Smooth muscle cell (in vitro differentiated cells): ENCODE measurements at regions not wholly inside any gene's neighbourhood (a gene's known extent, or its start where the extent isn't known, plus 50 kb on each side); places are given as distances from the start of the nearest gene placed in this dataset.

Source experiments
- DNase-seq: peaks from one replicate; lab custom pipeline; 2025; ENCODE audit not compliant: unreplicated experiment; lab: John Stamatoyannopoulos, UW
- H2AFZ ChIP-seq: fragments of 200-600 bp; sonication (generic); 2 replicates; pipeline ENCODE4 v1.6.0; 2016; ENCODE audit warnings: antibody characterized with exemption, low read depth, mild to moderate bottlenecking
- H3F3A ChIP-seq: fragments of 200-600 bp; sonication (generic); 2 replicates; pipeline ENCODE4 v1.6.0; 2017; ENCODE audit warnings: antibody characterized with exemption, low read depth
- H3K27ac ChIP-seq: fragments of 200-600 bp; sonication (generic); 2 replicates; pipeline ENCODE4 v1.5.1; 2016; ENCODE audit warnings: low read depth, mild to moderate bottlenecking
- H3K27me3 ChIP-seq: fragments of 200-600 bp; sonication (generic); 2 replicates; pipeline ENCODE4 v1.6.1; 2016; ENCODE audit warnings: low read depth, mild to moderate bottlenecking
- H3K36me3 ChIP-seq: fragments of 200-600 bp; sonication (generic); 2 replicates; pipeline ENCODE4 v1.5.1; 2016; ENCODE audit warnings: low read depth
- H3K4me1 ChIP-seq: fragments of 200-600 bp; sonication (generic); 2 replicates; pipeline ENCODE4 v1.5.1; 2016; ENCODE audit warnings: low read depth
- H3K4me2 ChIP-seq: fragments of 200-600 bp; sonication (generic); 2 replicates; pipeline ENCODE4 v1.6.0; 2016; ENCODE audit warnings: mild to moderate bottlenecking
- H3K4me3 ChIP-seq: fragments of 200-600 bp; sonication (generic); 2 replicates; pipeline ENCODE4 v1.5.1; 2016; ENCODE audit warnings: mild to moderate bottlenecking
- H3K79me2 ChIP-seq: fragments of 200-600 bp; sonication (generic); 2 replicates; pipeline ENCODE4 v1.6.0; 2016; ENCODE audit warnings: low read depth, mild to moderate bottlenecking
- H3K9ac ChIP-seq: fragments of 200-600 bp; sonication (generic); 2 replicates; pipeline ENCODE4 v1.6.0; 2016; ENCODE audit warnings: low read depth
- H3K9me3 ChIP-seq: fragments of 200-600 bp; sonication (generic); replicated peaks from 2 replicates; pipeline ENCODE4 v1.5.1; 2016; ENCODE audit warnings: low read depth
- H4K20me1 ChIP-seq: fragments of 200-600 bp; sonication (generic); 2 replicates; pipeline ENCODE4 v1.6.0; 2016; ENCODE audit warnings: low read depth
- WGBS: methylation state at CpG from one replicate; pipeline ENCODE4 v1.1.7; 2016; ENCODE audit warnings: low lambda C conversion rate; 5-methylcytosine and 5-hydroxymethylcytosine counted together
- TF ChIP-seq, protein P1 (sequence below): fragments of 200-600 bp; sonication (generic); IDR thresholded peaks from 2 replicates; pipeline ENCODE4 v1.5.1; 2017; ENCODE audit warnings: borderline replicate concordance, mild to moderate bottlenecking, antibody characterized with exemption; ENCODE audit not compliant: insufficient read depth, poor library complexity, severe bottlenecking

GRCh38 chr15:35690089-35690488 lies 144.1 kb upstream of the DPH6 start:
- peak overlapping the region; percentile 59 for H3K27ac ChIP-seq
- no peaks in the 10 kb centered on the region for H4K20me1 ChIP-seq
- no peaks in the 10 kb centered on the region for H3K27me3 ChIP-seq
- no peaks in the 10 kb centered on the region for H3K36me3 ChIP-seq
- H3K4me3 ChIP-seq: no peak overlapping the region
- TF ChIP-seq, protein P1, sequence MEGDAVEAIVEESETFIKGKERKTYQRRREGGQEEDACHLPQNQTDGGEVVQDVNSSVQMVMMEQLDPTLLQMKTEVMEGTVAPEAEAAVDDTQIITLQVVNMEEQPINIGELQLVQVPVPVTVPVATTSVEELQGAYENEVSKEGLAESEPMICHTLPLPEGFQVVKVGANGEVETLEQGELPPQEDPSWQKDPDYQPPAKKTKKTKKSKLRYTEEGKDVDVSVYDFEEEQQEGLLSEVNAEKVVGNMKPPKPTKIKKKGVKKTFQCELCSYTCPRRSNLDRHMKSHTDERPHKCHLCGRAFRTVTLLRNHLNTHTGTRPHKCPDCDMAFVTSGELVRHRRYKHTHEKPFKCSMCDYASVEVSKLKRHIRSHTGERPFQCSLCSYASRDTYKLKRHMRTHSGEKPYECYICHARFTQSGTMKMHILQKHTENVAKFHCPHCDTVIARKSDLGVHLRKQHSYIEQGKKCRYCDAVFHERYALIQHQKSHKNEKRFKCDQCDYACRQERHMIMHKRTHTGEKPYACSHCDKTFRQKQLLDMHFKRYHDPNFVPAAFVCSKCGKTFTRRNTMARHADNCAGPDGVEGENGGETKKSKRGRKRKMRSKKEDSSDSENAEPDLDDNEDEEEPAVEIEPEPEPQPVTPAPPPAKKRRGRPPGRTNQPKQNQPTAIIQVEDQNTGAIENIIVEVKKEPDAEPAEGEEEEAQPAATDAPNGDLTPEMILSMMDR: no peak
- peaks cover 8% of the 10 kb centered on the region for H3K4me1 ChIP-seq
- no peak overlapping the region for H3K9ac ChIP-seq
- no peaks in the 10 kb centered on the region for H3F3A ChIP-seq
- peak overlapping the region; percentile 1 for H2AFZ ChIP-seq
- DNase-seq: no peak
- no peaks in the 10 kb centered on the region for H3K79me2 ChIP-seq
- no peaks in the 10 kb centered on the region for H3K9me3 ChIP-seq
- 38% methylated on average over 1 of the region's 1 CpG for WGBS
- peak overlapping the region; percentile 42 for H3K4me2 ChIP-seq

DNA sequence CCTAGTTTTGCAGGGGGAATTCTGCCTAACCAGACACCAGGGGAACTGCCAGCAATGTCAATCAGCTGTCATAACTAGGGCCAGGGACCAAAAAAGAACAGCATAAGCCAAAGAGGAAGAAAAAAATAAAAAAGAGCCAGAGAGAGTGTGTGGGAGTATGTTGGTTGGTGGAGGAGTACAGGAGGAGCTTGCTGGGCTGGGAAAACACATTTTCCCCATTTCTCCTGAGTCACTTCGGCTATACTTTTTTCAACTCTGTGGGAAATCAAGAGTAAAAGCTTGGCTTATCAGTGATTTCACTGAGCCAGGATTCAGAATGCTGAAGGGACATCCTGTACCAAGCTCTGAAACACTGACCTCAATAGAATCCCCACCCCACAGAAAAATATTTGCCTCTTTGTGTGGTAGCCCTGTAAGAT lies 144.7 kb upstream of the DPH6 start:
- no peaks in the 10 kb centered on the region for H3K36me3 ChIP-seq
- no peaks in the 10 kb centered on the region for H3K27me3 ChIP-seq
- 32% methylated on average over 1 of the region's 1 CpG for WGBS
- no peak overlapping the region for H3K9ac ChIP-seq
- peak overlapping the region; percentile 1 for H2AFZ ChIP-seq
- H3K9me3 ChIP-seq: no peaks in the 10 kb centered on the region
- no peaks in the 10 kb centered on the region for H3K79me2 ChIP-seq
- DNase-seq: no peak
- H4K20me1 ChIP-seq: no peaks in the 10 kb centered on the region
- H3K4me2 ChIP-seq: peak overlapping the region; percentile 42
- H3K4me1 ChIP-seq: peaks cover 8% of the 10 kb centered on the region
- no peaks in the 10 kb centered on the region for H3F3A ChIP-seq
- no peak overlapping the region for H3K4me3 ChIP-seq
- peak overlapping the region; percentile 59 for H3K27ac ChIP-seq
- TF ChIP-seq, protein P1: no peak

DNA sequence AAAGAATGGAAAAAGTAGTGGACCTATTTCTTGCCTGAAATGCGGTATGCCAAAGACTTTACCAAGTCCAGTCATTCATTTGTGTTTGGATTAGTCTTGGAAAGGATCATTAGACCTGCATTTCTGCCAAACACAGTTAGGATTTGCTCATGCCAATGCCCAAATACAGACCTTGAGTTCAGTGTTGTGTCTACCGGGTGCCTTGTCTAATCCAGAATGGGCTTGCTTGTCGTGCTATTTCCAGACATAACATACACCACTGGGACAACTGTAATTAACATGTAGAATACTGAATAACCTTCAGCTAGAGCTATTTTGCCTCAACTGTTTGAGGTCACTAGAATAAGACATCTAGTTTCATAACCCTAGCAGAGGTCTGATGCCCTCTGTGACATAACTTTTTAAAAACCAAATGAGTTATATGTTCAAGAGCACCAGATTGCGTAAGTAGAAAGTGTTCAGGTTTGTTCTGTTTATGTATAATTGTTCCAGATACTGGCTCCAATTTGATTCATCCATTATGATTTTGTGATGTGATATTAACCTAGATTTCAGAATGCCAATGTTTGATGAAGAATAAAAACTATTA lies 145.3 kb upstream of the DPH6 start:
- H3K27me3 ChIP-seq: no peaks in the 10 kb centered on the region
- H4K20me1 ChIP-seq: no peaks in the 10 kb centered on the region
- no peak overlapping the region for H3K4me3 ChIP-seq
- H3K4me1 ChIP-seq: peaks cover 8% of the 10 kb centered on the region
- no peak for DNase-seq
- H3K9me3 ChIP-seq: no peaks in the 10 kb centered on the region
- H3K79me2 ChIP-seq: no peaks in the 10 kb centered on the region
- no peak overlapping the region for H3K9ac ChIP-seq
- no peaks in the 10 kb centered on the region for H3K36me3 ChIP-seq
- WGBS: 65% methylated on average over 4 of the region's 4 CpGs
- H2AFZ ChIP-seq: no peak overlapping the region
- peak overlapping the region; percentile 59 for H3K27ac ChIP-seq
- peak overlapping the region; percentile 42 for H3K4me2 ChIP-seq
- no peaks in the 10 kb centered on the region for H3F3A ChIP-seq
- TF ChIP-seq, protein P1: no peak
